ENCODE measurements at regions not wholly inside any gene's neighbourhood (a gene's known extent, or its start where the extent isn't known, plus 50 kb on each side); places are given as distances from the start of the nearest gene placed in this dataset.

GRCh38 chr2:126795656-126796055, 103.0 kb upstream of the TEX51 start:
- DNase-seq, result no peak

- DNase-seq, result no peak
These were observed 101.6 kb upstream of the TEX51 start for GRCh38 chr2:126796931-126797621.

- DNase-seq, result no peak
These were observed 100.9 kb upstream of the TEX51 start for GRCh38 chr2:126797622-126798275.

GRCh38 chr2:126798276-126799140, 100.2 kb upstream of the TEX51 start:
- no peak for DNase-seq

- no peak for DNase-seq
These were observed 99.4 kb upstream of the TEX51 start for GRCh38 chr2:126799301-126799700.

GRCh38 chr2:126801473-126801872, 97.2 kb upstream of the TEX51 start:
- no peak for DNase-seq

GRCh38 chr2:126802316-126802715, 96.4 kb upstream of the TEX51 start:
- no peak for DNase-seq

GRCh38 chr2:126802774-126803433, 95.8 kb upstream of the TEX51 start:
- no peak for DNase-seq

GRCh38 chr2:126803434-126803775, 95.3 kb upstream of the TEX51 start:
- DNase-seq, result no peak

- DNase-seq, result no peak
These were observed 94.3 kb upstream of the TEX51 start for GRCh38 chr2:126804347-126804746.

- DNase-seq, result no peak
These were observed 89.8 kb upstream of the TEX51 start for GRCh38 chr2:126808929-126809328.

- DNase-seq, result no peak
These were observed 89.3 kb upstream of the TEX51 start for GRCh38 chr2:126809340-126809739.

- DNase-seq, result no peak
These were observed 88.7 kb upstream of the TEX51 start for GRCh38 chr2:126810001-126810400.

- DNase-seq, result no peak
These were observed 87.6 kb upstream of the TEX51 start for GRCh38 chr2:126811101-126811500.

GRCh38 chr2:126817172-126817571, 81.5 kb upstream of the TEX51 start:
- DNase-seq, result no peak

- DNase-seq, result no peak
These were observed 76.6 kb upstream of the TEX51 start for GRCh38 chr2:126822115-126822514.

GRCh38 chr2:126822921-126823320, 75.8 kb upstream of the TEX51 start:
- DNase-seq, result no peak

GRCh38 chr2:126823951-126824350, 74.7 kb upstream of the TEX51 start:
- no peak for DNase-seq

- DNase-seq, result no peak
These were observed 74.0 kb upstream of the TEX51 start for GRCh38 chr2:126824663-126825062.

- DNase-seq, result no peak
These were observed 73.4 kb upstream of the TEX51 start for GRCh38 chr2:126825316-126825715.

- DNase-seq, result no peak
These were observed 72.2 kb upstream of the TEX51 start for GRCh38 chr2:126826491-126826890.

- no peak for DNase-seq
These were observed 71.3 kb upstream of the TEX51 start for GRCh38 chr2:126827371-126827770.

GRCh38 chr2:126828051-126828450, 70.6 kb upstream of the TEX51 start:
- no peak for DNase-seq
